Lung (tissue), 11 donors: ENCODE measurements at regions not wholly inside any gene's neighbourhood (a gene's known extent, or its start where the extent isn't known, plus 50 kb on each side); places are given as distances from the start of the nearest gene placed in this dataset.

Experiments
- ATAC-seq: fragments of 200-7000 bp; cut with Tn5 transposase; one replicate; pipeline ENCODE4 v1.9.1; 2020; ENCODE audit warnings: moderate number of reproducible peaks; ENCODE audit not compliant: insufficient read depth, low FRiP score
- DNase-seq, 3 donors: peaks; one replicate each; pipeline ENCODE4 v3.0.0-alpha.2; 2013 to 2017
- H3K27ac ChIP-seq, 2 donors: one replicate each; pipeline ENCODE4 v1.5.1; 2013; ENCODE audit warnings: mild to moderate bottlenecking in 2 of 2, moderate library complexity in 2 of 2, control low read depth in 1 of 2, inconsistent platforms in 1 of 2, low read depth in 1 of 2, low read length in 1 of 2
- H3K27me3 ChIP-seq, 3 donors: one replicate each; pipeline ENCODE4 v1.5.1; 2013; ENCODE audit warnings: low read length in 2 of 3; ENCODE audit not compliant: control insufficient read depth in 3 of 3, insufficient read depth in 3 of 3
- H3K36me3 ChIP-seq, 4 donors: one replicate each; pipeline ENCODE4 v1.5.1; 2013; ENCODE audit warnings: low read length in 4 of 4, mild to moderate bottlenecking in 1 of 4, moderate library complexity in 1 of 4; ENCODE audit not compliant: control insufficient read depth in 4 of 4, insufficient read depth in 4 of 4
- H3K4me1 ChIP-seq, 5 donors: one replicate each; pipeline ENCODE4 v1.5.1; 2013; ENCODE audit warnings: low read length in 5 of 5, mild to moderate bottlenecking in 2 of 5, moderate library complexity in 1 of 5; ENCODE audit not compliant: control insufficient read depth in 5 of 5, insufficient read depth in 5 of 5
- H3K4me3 ChIP-seq: one replicate; pipeline ENCODE4 v1.5.1; 2013; ENCODE audit warnings: mild to moderate bottlenecking, control low read depth, moderate library complexity
- H3K9ac ChIP-seq, 2 donors: one replicate each; pipeline ENCODE4 v1.5.1; 2013; ENCODE audit warnings: low read length in 2 of 2, control low read depth in 1 of 2; ENCODE audit not compliant: insufficient read depth in 1 of 2
- H3K9me3 ChIP-seq, 4 donors: one replicate each; pipeline ENCODE4 v1.5.1; 2013; ENCODE audit warnings: low read length in 3 of 4, mild to moderate bottlenecking in 1 of 4, moderate library complexity in 1 of 4; ENCODE audit not compliant: control insufficient read depth in 4 of 4, insufficient read depth in 3 of 4
- CTCF ChIP-seq: IDR thresholded peaks from 2 replicates; pipeline ENCODE4 v1.5.1; 2012; ENCODE audit warnings: mild to moderate bottlenecking; ENCODE audit errors: control extremely low read depth, extremely low read depth
- WGBS, 2 donors: extraction: QIAGEN DNeasy Blood & Tissue Kit; methylation state at CpG; one replicate each; pipeline ENCODE4 v1.1.7; 2013; 5-methylcytosine and 5-hydroxymethylcytosine counted together
- donor health status: control.
- donor health status: control.
- donor health status: Bipolar disorder and iron deficiency.
- donor health status: healthy.
- donor health status: DM: yes; HTN: yes; CAD: no.

GRCh38 chrX:81615979-81616378 is 414.1 kb downstream of the SH3BGRL start:
- Histone ChIP-seq H3K4me1 (no peaks in the 10 kb centered on the region), H3K9ac (no peak overlapping the region), H3K36me3 (no peaks in the 10 kb centered on the region), H3K27ac (no peak overlapping the region), H3K27me3 (no peaks in the 10 kb centered on the region), H3K9me3 (peaks cover 0 to 5% (median 0%) of the 10 kb centered on the region in 4 donors), H3K4me3 (no peak overlapping the region)
- DNase-seq: no peak
- no peak for ATAC-seq
- no peak for TF ChIP-seq CTCF
- 44 to 60% methylated on average over 2 of the region's 2 CpGs for WGBS, 2 donors

GRCh38 chrX:81662381-81662780 is 460.5 kb downstream of the SH3BGRL start:
- Histone ChIP-seq H3K9ac (no peak overlapping the region), H3K36me3 (no peaks in the 10 kb centered on the region), H3K27me3 (peaks cover 0 to 2% (median 0%) of the 10 kb centered on the region in 3 donors), H3K4me3 (no peak overlapping the region), H3K9me3 (peaks cover 0 to 6% (median 0%) of the 10 kb centered on the region in 4 donors), H3K27ac (no peak overlapping the region), H3K4me1 (no peaks in the 10 kb centered on the region)
- no peak for DNase-seq
- no peak for TF ChIP-seq CTCF
- no peak for ATAC-seq

- H3K4me3 ChIP-seq: no peak overlapping the region
- H3K4me1 ChIP-seq: no peaks in the 10 kb centered on the region
- H3K36me3 ChIP-seq: no peaks in the 10 kb centered on the region
- WGBS, 2 donors: 74 to 89% methylated on average over 3 of the region's 3 CpGs
- TF ChIP-seq CTCF: no peak
- H3K27me3 ChIP-seq: no peaks in the 10 kb centered on the region
- no peak overlapping the region for H3K9ac ChIP-seq
- no peak overlapping the region for H3K27ac ChIP-seq
- ATAC-seq (no peak), DNase-seq (no peak)
- H3K9me3 ChIP-seq: no peaks in the 10 kb centered on the region
These were observed 506.6 kb downstream of the SH3BGRL start for GRCh38 chrX:81708487-81708886.

GRCh38 chrX:81728622-81729021 is 526.7 kb downstream of the SH3BGRL start:
- Histone ChIP-seq H3K27me3 (no peaks in the 10 kb centered on the region), H3K9ac (no peak overlapping the region), H3K9me3 (peaks cover 0 to 37% (median 5%) of the 10 kb centered on the region in 4 donors), H3K27ac (no peak overlapping the region), H3K4me3 (no peak overlapping the region), H3K4me1 (no peaks in the 10 kb centered on the region), H3K36me3 (no peaks in the 10 kb centered on the region)
- no peak for TF ChIP-seq CTCF
- WGBS, 2 donors: 71 to 80% methylated on average over 2 of the region's 2 CpGs
- no peak for ATAC-seq
- no peak for DNase-seq
